CD4-positive, alpha-beta T cell treated with Interleukin-17A for 4 hours (primary cell): ENCODE measurements at regions not wholly inside any gene's neighbourhood (a gene's known extent, or its start where the extent isn't known, plus 50 kb on each side); places are given as distances from the start of the nearest gene placed in this dataset.
"Not testable (repeated sequence)": the region's sequence is repeated elsewhere in the genome, so short reads cannot be mapped to it uniquely, and the experiment has no call there.

Experiments
- DNase-seq: peaks from one replicate; pipeline ENCODE4 v3.0.0-alpha.2; 2020; ENCODE audit warnings: mixed read lengths

GRCh38 chr7:110529175-110529574, 561.8 kb upstream of the LRRN3 start:
- DNase-seq = no peak

GRCh38 chr7:110531186-110531585, 559.7 kb upstream of the LRRN3 start:
- no peak for DNase-seq

- no peak for DNase-seq
Observed at GRCh38 chr7:110534241-110534931, 556.5 kb upstream of the LRRN3 start.

GRCh38 chr7:110539216-110539615, 551.7 kb upstream of the LRRN3 start:
- no peak for DNase-seq

GRCh38 chr7:110541962-110542361, 549.0 kb upstream of the LRRN3 start:
- no peak for DNase-seq

GRCh38 chr7:110544194-110544593, 546.7 kb upstream of the LRRN3 start:
- DNase-seq = no peak

- no peak for DNase-seq
Observed at GRCh38 chr7:110548372-110548771, 542.6 kb upstream of the LRRN3 start.

GRCh38 chr7:110557136-110557535, 533.8 kb upstream of the LRRN3 start:
- DNase-seq = no peak

GRCh38 chr7:110563286-110563685, 527.6 kb upstream of the LRRN3 start:
- DNase-seq = not testable (repeated sequence)

- DNase-seq = no peak
Observed at GRCh38 chr7:110564246-110564645, 526.7 kb upstream of the LRRN3 start.

- DNase-seq = no peak
Observed at GRCh38 chr7:110568388-110568787, 522.5 kb upstream of the LRRN3 start.

- no peak for DNase-seq
Observed at GRCh38 chr7:110568932-110569331, 522.0 kb upstream of the LRRN3 start.

- no peak for DNase-seq
Observed at GRCh38 chr7:110569486-110570205, 521.3 kb upstream of the LRRN3 start.

GRCh38 chr7:110573862-110574528, 516.9 kb upstream of the LRRN3 start:
- no peak for DNase-seq

- DNase-seq = no peak
Observed at GRCh38 chr7:110587294-110587693, 503.6 kb upstream of the LRRN3 start.

- peak; percentile 27 for DNase-seq
Observed at GRCh38 chr7:110590415-110590814, 500.5 kb upstream of the LRRN3 start.

- DNase-seq = no peak
Observed at GRCh38 chr7:110591341-110591740, 499.6 kb upstream of the LRRN3 start.

- no peak for DNase-seq
Observed at GRCh38 chr7:110592557-110592956, 498.4 kb upstream of the LRRN3 start.

- DNase-seq = no peak
Observed at GRCh38 chr7:110593355-110593754, 497.6 kb upstream of the LRRN3 start.

GRCh38 chr7:110595694-110596093, 495.2 kb upstream of the LRRN3 start:
- DNase-seq = no peak

GRCh38 chr7:110600956-110601355, 490.0 kb upstream of the LRRN3 start:
- DNase-seq = no peak

- DNase-seq = no peak
Observed at GRCh38 chr7:110601710-110602109, 489.2 kb upstream of the LRRN3 start.

GRCh38 chr7:110604206-110604605, 486.7 kb upstream of the LRRN3 start:
- no peak for DNase-seq

- no peak for DNase-seq
Observed at GRCh38 chr7:110604885-110605284, 486.0 kb upstream of the LRRN3 start.
